Psoas muscle (tissue), 7 donors: ENCODE measurements at regions not wholly inside any gene's neighbourhood (a gene's known extent, or its start where the extent isn't known, plus 50 kb on each side); places are given as distances from the start of the nearest gene placed in this dataset.

Source experiments
- ATAC-seq, 4 donors: fragments of 200-7000 bp; cut with Tn5 transposase; one replicate each; pipeline ENCODE4 v1.9.1; 2020; ENCODE audit warnings: moderate library complexity in 3 of 4, mild to moderate bottlenecking in 2 of 4
- DNase-seq, 2 donors: peaks; one replicate each; pipeline ENCODE4 v3.0.0-alpha.2; 2020
- H3K27ac ChIP-seq: fragments of 200-600 bp; one replicate; pipeline ENCODE4 v1.8.0; 2022
- H3K27me3 ChIP-seq, 3 donors: fragments of 200-600 bp in 1 of 3; one replicate each; pipeline versions ENCODE4 v1.6.1 to v1.8.0; 2013 to 2022; ENCODE audit warnings: low read length in 2 of 3, mild to moderate bottlenecking in 2 of 3, moderate library complexity in 1 of 3; ENCODE audit not compliant: insufficient read depth in 3 of 3
- H3K36me3 ChIP-seq, 2 donors: fragments of 200-600 bp in 1 of 2; one replicate each; pipeline versions ENCODE4 v1.6.1 to v1.8.0; 2013 to 2022; ENCODE audit warnings: low read depth in 1 of 2, mild to moderate bottlenecking in 1 of 2, moderate library complexity in 1 of 2; ENCODE audit not compliant: insufficient read depth in 1 of 2
- H3K4me1 ChIP-seq: fragments of 200-600 bp; one replicate; pipeline ENCODE4 v1.8.0; 2022
- H3K4me3 ChIP-seq: fragments of 200-600 bp; one replicate; pipeline ENCODE4 v1.8.0; 2022; ENCODE audit warnings: mild to moderate bottlenecking
- H3K9me3 ChIP-seq: fragments of 200-600 bp; one replicate; pipeline ENCODE4 v1.8.0; 2022
- WGBS, 3 donors: extraction: QIAGEN DNeasy Blood & Tissue Kit; methylation state at CpG; one replicate each; pipeline versions ENCODE4 v1.1.6 to v1.1.7; 2013; 5-methylcytosine and 5-hydroxymethylcytosine counted together
- intact Hi-C, 2 donors: fragments of 100-400 bp; cut with DNase I; formaldehyde crosslinking; loops; one replicate each; pipeline versions ENCODE4 v1.11.0 to v1.14.2; 2022
- TF ChIP-seq, protein P1 (sequence below): fragments of 200-600 bp; IDR thresholded peaks from one replicate; pipeline ENCODE4 v1.8.0; 2022; ENCODE audit warnings: antibody characterized with exemption
- donor health status: healthy with polysubstance abuse.
- donor health status: DM: no; HTN: no; CAD: no; lungs with moderate emphysema.
- donor health status: Bipolar disorder and iron deficiency.
- donor health status: healthy.
- donor health status: DM: yes; HTN: yes; CAD: no.
- donor health status: DM: no; HTN: no; CAD: no.
- donor health status: DM: yes; HTN: yes; CAD: no.

GRCh38 chr2:81073412-81073811 lies 768.9 kb upstream of the LRRTM1 start:
- TF ChIP-seq, protein P1, sequence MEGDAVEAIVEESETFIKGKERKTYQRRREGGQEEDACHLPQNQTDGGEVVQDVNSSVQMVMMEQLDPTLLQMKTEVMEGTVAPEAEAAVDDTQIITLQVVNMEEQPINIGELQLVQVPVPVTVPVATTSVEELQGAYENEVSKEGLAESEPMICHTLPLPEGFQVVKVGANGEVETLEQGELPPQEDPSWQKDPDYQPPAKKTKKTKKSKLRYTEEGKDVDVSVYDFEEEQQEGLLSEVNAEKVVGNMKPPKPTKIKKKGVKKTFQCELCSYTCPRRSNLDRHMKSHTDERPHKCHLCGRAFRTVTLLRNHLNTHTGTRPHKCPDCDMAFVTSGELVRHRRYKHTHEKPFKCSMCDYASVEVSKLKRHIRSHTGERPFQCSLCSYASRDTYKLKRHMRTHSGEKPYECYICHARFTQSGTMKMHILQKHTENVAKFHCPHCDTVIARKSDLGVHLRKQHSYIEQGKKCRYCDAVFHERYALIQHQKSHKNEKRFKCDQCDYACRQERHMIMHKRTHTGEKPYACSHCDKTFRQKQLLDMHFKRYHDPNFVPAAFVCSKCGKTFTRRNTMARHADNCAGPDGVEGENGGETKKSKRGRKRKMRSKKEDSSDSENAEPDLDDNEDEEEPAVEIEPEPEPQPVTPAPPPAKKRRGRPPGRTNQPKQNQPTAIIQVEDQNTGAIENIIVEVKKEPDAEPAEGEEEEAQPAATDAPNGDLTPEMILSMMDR = no peak
- no peak overlapping the region for H3K27ac ChIP-seq
- DNase-seq = no peak
- H3K36me3 ChIP-seq = no peaks in the 10 kb centered on the region
- intact Hi-C loops = no loop called here
- no peak overlapping the region for H3K4me3 ChIP-seq
- peaks cover 3% of the 10 kb centered on the region for H3K9me3 ChIP-seq
- 72 to 85% (median 83%) methylated on average over 1 of the region's 1 CpG for WGBS, 3 donors
- no peaks in the 10 kb centered on the region for H3K27me3 ChIP-seq
- ATAC-seq = no peak
- no peaks in the 10 kb centered on the region for H3K4me1 ChIP-seq

GRCh38 chr2:81068144-81068543 lies 763.6 kb upstream of the LRRTM1 start:
- 54 to 66% (median 62%) methylated on average over 1 of the region's 1 CpG for WGBS, 3 donors
- Histone ChIP-seq H3K27ac (no peak overlapping the region), H3K4me3 (no peak overlapping the region), H3K4me1 (no peaks in the 10 kb centered on the region), H3K9me3 (no peaks in the 10 kb centered on the region), H3K27me3 (no peaks in the 10 kb centered on the region), H3K36me3 (no peaks in the 10 kb centered on the region)
- ATAC-seq (no peak), DNase-seq (no peak)
- TF ChIP-seq, protein P1 = no peak
- intact Hi-C loops = no loop called here

DNA sequence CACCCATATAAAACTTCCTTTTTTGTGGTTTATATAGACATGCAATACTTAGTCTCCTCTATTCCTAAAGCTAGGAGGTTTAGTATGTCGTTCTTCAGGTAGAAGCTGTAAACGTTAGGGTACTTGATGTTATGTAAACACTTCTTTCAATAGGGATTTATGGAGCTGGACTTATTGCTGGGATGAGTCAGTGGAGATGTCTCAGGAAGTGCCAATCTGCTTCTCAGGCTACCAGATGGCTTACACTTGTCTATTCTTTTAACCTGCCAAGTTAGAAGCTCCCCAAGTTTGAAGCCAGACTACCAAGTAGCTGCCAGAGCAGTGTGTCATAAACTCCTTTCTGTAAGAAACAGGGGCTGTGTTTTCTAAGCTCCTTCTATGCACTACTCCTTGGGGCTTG lies 756.5 kb upstream of the LRRTM1 start:
- H3K36me3 ChIP-seq = no peaks in the 10 kb centered on the region
- H3K27ac ChIP-seq = no peak overlapping the region
- 5 to 12% (median 8%) methylated on average over 2 of the region's 2 CpGs for WGBS, 3 donors
- DNase-seq (no peak), ATAC-seq (no peak)
- intact Hi-C loops = no loop called here
- TF ChIP-seq, protein P1 = no peak
- no peaks in the 10 kb centered on the region for H3K4me1 ChIP-seq
- H3K9me3 ChIP-seq = no peaks in the 10 kb centered on the region
- H3K4me3 ChIP-seq = no peak overlapping the region
- no peaks in the 10 kb centered on the region for H3K27me3 ChIP-seq

GRCh38 chr2:81050580-81051095 lies 746.1 kb upstream of the LRRTM1 start:
- Histone ChIP-seq H3K36me3 (no peaks in the 10 kb centered on the region), H3K4me1 (no peaks in the 10 kb centered on the region), H3K9me3 (no peaks in the 10 kb centered on the region), H3K27me3 (no peaks in the 10 kb centered on the region), H3K4me3 (no peak overlapping the region), H3K27ac (no peak overlapping the region)
- intact Hi-C loops = no loop called here
- ATAC-seq (no peak), DNase-seq (no peak)
- TF ChIP-seq, protein P1 = no peak
- 39 to 46% (median 44%) methylated on average over 4 of the region's 4 CpGs for WGBS, 3 donors

GRCh38 chr2:81043681-81044080 lies 739.1 kb upstream of the LRRTM1 start:
- no peaks in the 10 kb centered on the region for H3K36me3 ChIP-seq
- TF ChIP-seq, protein P1 = no peak
- ATAC-seq (no peak), DNase-seq (no peak)
- no peak overlapping the region for H3K27ac ChIP-seq
- H3K4me3 ChIP-seq = no peak overlapping the region
- H3K9me3 ChIP-seq = no peaks in the 10 kb centered on the region
- intact Hi-C loops = no loop called here
- H3K4me1 ChIP-seq = no peaks in the 10 kb centered on the region
- no peaks in the 10 kb centered on the region for H3K27me3 ChIP-seq
- WGBS, 3 donors = 12 to 18% (median 13%) methylated on average over 1 of the region's 1 CpG
